Neuronal stem cell (in vitro differentiated cells): ENCODE measurements at regions not wholly inside any gene's neighbourhood (a gene's known extent, or its start where the extent isn't known, plus 50 kb on each side); places are given as distances from the start of the nearest gene placed in this dataset.

Experiments
- DNase-seq: peaks from one replicate; pipeline ENCODE4 v3.0.0-alpha.2; 2013; ENCODE audit warnings: low spot score
- H2AFZ ChIP-seq: one replicate; pipeline ENCODE4 v1.6.1; 2013; ENCODE audit warnings: mild to moderate bottlenecking, low read length, inconsistent platforms
- H2AK5ac ChIP-seq: 2 replicates; pipeline ENCODE4 v1.6.1; 2013; ENCODE audit warnings: low read depth, mild to moderate bottlenecking, inconsistent platforms, low read length, moderate library complexity, mixed read lengths
- H2BK120ac ChIP-seq: 2 replicates; pipeline ENCODE4 v1.6.1; 2013; ENCODE audit warnings: low read depth, mild to moderate bottlenecking, inconsistent platforms, low read length, moderate library complexity, mixed read lengths
- H2BK12ac ChIP-seq: one replicate; pipeline ENCODE4 v1.6.1; 2013; ENCODE audit warnings: low read length, inconsistent platforms
- H2BK15ac ChIP-seq: 2 replicates; pipeline ENCODE4 v1.6.1; 2013; ENCODE audit warnings: mild to moderate bottlenecking, low read length, inconsistent platforms, mixed read lengths
- H2BK5ac ChIP-seq: one replicate; pipeline ENCODE4 v1.6.1; 2013; ENCODE audit warnings: inconsistent platforms, mild to moderate bottlenecking, low read length, moderate library complexity
- H3K14ac ChIP-seq: one replicate; pipeline ENCODE4 v1.6.1; 2013; ENCODE audit warnings: low read length, inconsistent platforms
- H3K18ac ChIP-seq: 2 replicates; pipeline ENCODE4 v1.6.1; 2013; ENCODE audit warnings: low read length, inconsistent platforms
- H3K23ac ChIP-seq: 2 replicates; pipeline ENCODE4 v1.6.1; 2013; ENCODE audit warnings: low read depth, mild to moderate bottlenecking, mixed read lengths, low read length, inconsistent platforms; ENCODE audit not compliant: poor library complexity
- H3K27ac ChIP-seq: replicated peaks from 3 replicates; pipeline ENCODE4 v1.5.1; 2013; ENCODE audit warnings: low read length, inconsistent platforms
- H3K27me3 ChIP-seq, 3 experiments: 2 replicates each; pipeline ENCODE4 v1.6.1; 2013; ENCODE audit warnings: low read length in 3 of 3, mild to moderate bottlenecking in 2 of 3, inconsistent platforms in 1 of 3, low read depth in 1 of 3, mixed read lengths in 1 of 3, moderate library complexity in 1 of 3; ENCODE audit not compliant: control insufficient read depth in 3 of 3, insufficient read depth in 3 of 3
- H3K36me3 ChIP-seq, 2 donors: replicated peaks in 1 of 2; 2 replicates each; pipeline ENCODE4 v1.6.1; 2013; ENCODE audit warnings: low read length in 2 of 2; ENCODE audit not compliant: control insufficient read depth in 2 of 2, insufficient read depth in 2 of 2
- H3K4ac ChIP-seq: 2 replicates; pipeline ENCODE4 v1.6.1; 2013; ENCODE audit warnings: inconsistent platforms, mild to moderate bottlenecking, low read length, moderate library complexity
- H3K4me1 ChIP-seq, 2 donors: 1 replicate in 1 of 2; 2 replicates in 1 of 2; pipeline ENCODE4 v1.6.1; 2013; ENCODE audit warnings: low read length in 2 of 2, low read depth in 1 of 2; ENCODE audit not compliant: control insufficient read depth in 2 of 2, insufficient read depth in 1 of 2
- H3K4me2 ChIP-seq: one replicate; pipeline ENCODE4 v1.6.1; 2013; ENCODE audit warnings: mild to moderate bottlenecking, low read length, inconsistent platforms; ENCODE audit not compliant: insufficient read depth, poor library complexity, severe bottlenecking
- H3K4me3 ChIP-seq, 2 donors: 2 replicates each; pipeline ENCODE4 v1.5.1; 2013; ENCODE audit warnings: low read length in 2 of 2, mild to moderate bottlenecking in 2 of 2, inconsistent platforms in 1 of 2, moderate library complexity in 1 of 2
- H3K79me1 ChIP-seq: one replicate; pipeline ENCODE4 v1.6.1; 2013; ENCODE audit warnings: low read depth, mild to moderate bottlenecking, inconsistent platforms, low read length, moderate library complexity
- H3K9ac ChIP-seq: one replicate; pipeline ENCODE4 v1.6.1; 2013; ENCODE audit warnings: mild to moderate bottlenecking, low read depth, low read length, inconsistent platforms; ENCODE audit not compliant: poor library complexity
- H3K9me3 ChIP-seq, 2 donors: replicated peaks in 1 of 2; 2 replicates each; pipeline versions ENCODE3 to v1.6.1; 2013; ENCODE audit warnings: low read length in 2 of 2, mild to moderate bottlenecking in 2 of 2, inconsistent platforms in 1 of 2, low read depth in 1 of 2, mixed read lengths in 1 of 2, moderate library complexity in 1 of 2; ENCODE audit not compliant: control insufficient read depth in 2 of 2, insufficient read depth in 1 of 2
- H4K8ac ChIP-seq: one replicate; pipeline ENCODE4 v1.6.1; 2013; ENCODE audit warnings: low read depth, mild to moderate bottlenecking, inconsistent platforms, low read length, moderate library complexity
- H4K91ac ChIP-seq: one replicate; pipeline ENCODE4 v1.6.1; 2013; ENCODE audit warnings: low read length, low read depth, mild to moderate bottlenecking, inconsistent platforms; ENCODE audit not compliant: poor library complexity
- WGBS, 2 donors: extraction: QIAGEN DNeasy Blood & Tissue Kit; methylation state at CpG; one replicate each; pipeline ENCODE4 v1.1.7; 2013; ENCODE audit warnings: missing lambda C conversion rate in 2 of 2, mixed read lengths in 1 of 2; ENCODE audit not compliant: insufficient read length in 2 of 2, insufficient replicate concordance in 1 of 2; ENCODE audit errors: extremely low coverage in 2 of 2; 5-methylcytosine and 5-hydroxymethylcytosine counted together

DNA sequence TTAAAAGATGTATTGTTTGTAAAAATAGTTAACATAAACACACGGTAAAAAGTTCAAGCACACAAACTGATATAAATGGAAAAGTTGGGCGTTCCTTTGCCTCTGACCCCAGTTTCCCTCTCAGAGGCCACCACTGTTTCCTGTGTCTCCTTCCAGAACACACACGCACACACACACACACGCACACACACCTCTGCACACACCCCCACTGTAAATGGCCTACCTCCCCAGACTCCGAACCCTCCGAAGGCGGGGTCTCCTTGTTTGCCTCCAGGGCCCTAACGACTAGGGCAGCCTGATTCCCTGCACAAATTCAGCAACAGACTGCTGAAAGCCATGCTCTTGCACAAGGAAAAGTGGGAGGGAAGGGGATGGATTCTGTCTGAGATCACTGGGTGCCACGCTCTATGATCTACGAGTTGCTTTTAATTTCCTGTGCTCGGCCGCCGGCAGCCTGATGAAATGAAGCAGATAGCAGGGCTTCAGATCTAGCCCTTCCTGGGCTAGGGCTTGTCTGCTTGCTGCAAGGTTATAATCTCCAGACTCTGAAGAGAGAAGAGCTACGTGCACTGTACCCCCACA, 184.0 kb upstream of the IL12B start:
- H3K27ac ChIP-seq, result no peak overlapping the region
- H3K4me1 ChIP-seq, result peaks cover 0 to 6% of the 10 kb centered on the region in 2 donors
- H2BK120ac ChIP-seq, result no peak overlapping the region
- H3K9ac ChIP-seq, result no peak overlapping the region
- H3K18ac ChIP-seq, result no peak overlapping the region
- H2BK5ac ChIP-seq, result no peak overlapping the region
- no peak overlapping the region for H3K4ac ChIP-seq
- H3K9me3 ChIP-seq, result no peaks in the 10 kb centered on the region
- H4K8ac ChIP-seq, result no peak overlapping the region
- no CpG with 5 or more reads among the region's 14 CpGs for WGBS, 2 donors
- H3K79me1 ChIP-seq, result no peaks in the 10 kb centered on the region
- DNase-seq, result no peak
- no peak overlapping the region for H3K4me2 ChIP-seq
- no peaks in the 10 kb centered on the region for H3K36me3 ChIP-seq
- no peak overlapping the region for H2BK12ac ChIP-seq
- H2BK15ac ChIP-seq, result no peak overlapping the region
- no peak overlapping the region for H3K23ac ChIP-seq
- H2AFZ ChIP-seq, result no peak overlapping the region
- H3K4me3 ChIP-seq, result no peak overlapping the region
- no peak overlapping the region for H2AK5ac ChIP-seq
- H3K27me3 ChIP-seq, result no peaks in the 10 kb centered on the region
- H4K91ac ChIP-seq, result no peak overlapping the region
- no peak overlapping the region for H3K14ac ChIP-seq

DNA sequence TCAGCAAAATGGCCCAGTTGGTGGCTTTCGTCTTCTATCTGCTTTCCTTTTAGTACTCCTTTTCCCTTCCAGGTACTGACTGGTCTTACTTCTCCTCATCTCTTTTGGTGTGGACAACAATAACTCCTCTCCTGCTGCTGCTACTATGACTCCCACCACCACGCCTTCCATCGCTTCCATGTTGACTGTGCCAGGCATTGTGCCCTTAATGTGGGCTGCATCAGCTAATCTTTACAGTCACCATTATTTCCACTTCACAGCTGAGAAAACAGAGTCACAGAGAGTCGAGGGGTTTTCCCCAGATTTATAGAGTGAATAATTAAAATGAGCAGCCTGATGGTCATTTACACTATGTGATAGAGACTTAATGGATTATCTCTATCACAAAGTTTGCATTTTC, 184.9 kb upstream of the IL12B start:
- Histone ChIP-seq H2AK5ac (no peak overlapping the region), H2BK120ac (no peak overlapping the region), H3K79me1 (no peaks in the 10 kb centered on the region), H3K27ac (no peak overlapping the region), H3K9ac (no peak overlapping the region), H3K4me3 (no peak overlapping the region), H3K9me3 (no peaks in the 10 kb centered on the region), H4K91ac (no peak overlapping the region), H4K8ac (no peak overlapping the region), H3K4ac (no peak overlapping the region), H2AFZ (no peak overlapping the region), H3K4me2 (no peak overlapping the region), H2BK15ac (no peak overlapping the region), H3K14ac (no peak overlapping the region), H2BK12ac (no peak overlapping the region), H3K36me3 (no peaks in the 10 kb centered on the region), H3K18ac (no peak overlapping the region), H3K4me1 (peaks cover 0 to 4% of the 10 kb centered on the region in 2 donors), H3K23ac (no peak overlapping the region), H2BK5ac (no peak overlapping the region), H3K27me3 (no peaks in the 10 kb centered on the region)
- WGBS, 2 donors, result no CpG with 5 or more reads among the region's 4 CpGs
- no peak for DNase-seq

DNA sequence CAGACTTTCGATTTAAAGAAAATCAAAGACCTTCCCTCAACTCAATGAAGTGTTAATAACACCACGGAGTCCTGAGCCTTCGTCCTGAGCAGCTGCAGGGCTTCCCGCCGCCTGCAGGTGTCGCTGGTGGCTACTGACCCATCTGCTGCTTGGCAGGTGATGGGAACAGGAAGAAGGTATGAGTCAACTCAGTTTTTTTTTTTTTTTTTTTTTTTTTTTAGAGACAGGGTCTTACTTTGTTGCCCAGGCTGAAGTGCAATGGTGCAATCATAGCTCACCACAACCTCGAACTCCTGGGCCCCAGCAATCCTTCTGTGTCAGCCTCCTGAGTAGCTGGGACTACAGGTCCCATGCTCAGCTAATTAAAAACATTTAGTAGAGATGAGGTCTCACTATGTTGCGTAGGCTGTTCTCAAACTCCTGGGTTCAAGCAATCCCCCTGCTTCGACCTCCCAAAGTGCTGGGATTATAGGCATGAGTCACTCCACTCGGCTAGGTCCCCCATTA, 185.7 kb upstream of the IL12B start:
- H3K14ac ChIP-seq, result no peak overlapping the region
- H3K4me3 ChIP-seq, result no peak overlapping the region
- no peak overlapping the region for H2BK120ac ChIP-seq
- H3K4ac ChIP-seq, result no peak overlapping the region
- no peak overlapping the region for H4K8ac ChIP-seq
- H2AFZ ChIP-seq, result no peak overlapping the region
- H3K18ac ChIP-seq, result no peak overlapping the region
- H3K4me2 ChIP-seq, result no peak overlapping the region
- H3K9me3 ChIP-seq, result no peaks in the 10 kb centered on the region
- no peaks in the 10 kb centered on the region for H3K36me3 ChIP-seq
- H2BK5ac ChIP-seq, result no peak overlapping the region
- no peak overlapping the region for H2BK12ac ChIP-seq
- H4K91ac ChIP-seq, result no peak overlapping the region
- no peak overlapping the region for H2BK15ac ChIP-seq
- no peaks in the 10 kb centered on the region for H3K79me1 ChIP-seq
- no peak overlapping the region for H3K9ac ChIP-seq
- H3K4me1 ChIP-seq, result no peaks in the 10 kb centered on the region
- no peaks in the 10 kb centered on the region for H3K27me3 ChIP-seq
- H3K27ac ChIP-seq, result no peak overlapping the region
- no peak overlapping the region for H2AK5ac ChIP-seq
- WGBS, 2 donors, result no CpG with 5 or more reads among the region's 10 CpGs
- DNase-seq, result peak; percentile 59
- no peak overlapping the region for H3K23ac ChIP-seq

DNA sequence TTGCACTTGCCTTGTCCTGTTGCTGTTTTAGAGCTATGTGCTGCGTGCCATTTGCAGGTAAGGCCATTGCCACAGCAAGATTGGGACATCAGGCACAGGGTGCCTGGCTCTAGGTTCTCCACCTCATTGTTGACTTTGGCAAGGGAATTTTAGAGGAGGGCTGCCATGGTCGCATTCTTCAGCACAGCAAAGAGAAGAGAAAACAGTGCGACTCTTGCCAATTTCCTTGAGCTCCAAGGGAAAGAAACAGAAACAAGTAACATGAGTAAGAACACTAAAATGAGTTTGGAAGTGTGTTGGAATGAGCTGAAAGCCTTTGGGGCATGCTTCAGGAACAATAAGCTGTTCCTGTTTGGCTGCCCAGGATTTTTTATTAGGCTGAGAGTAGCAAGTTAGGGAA, 188.1 kb upstream of the IL12B start:
- H3K27me3 ChIP-seq, result no peaks in the 10 kb centered on the region
- WGBS, 2 donors, result no CpG with 5 or more reads among the region's 3 CpGs
- no peak overlapping the region for H3K4ac ChIP-seq
- H3K4me2 ChIP-seq, result no peak overlapping the region
- H4K8ac ChIP-seq, result no peak overlapping the region
- DNase-seq, result no peak
- no peak overlapping the region for H2AK5ac ChIP-seq
- no peaks in the 10 kb centered on the region for H3K9me3 ChIP-seq
- H3K36me3 ChIP-seq, result no peaks in the 10 kb centered on the region
- H3K9ac ChIP-seq, result no peak overlapping the region
- no peak overlapping the region for H2AFZ ChIP-seq
- no peak overlapping the region for H3K18ac ChIP-seq
- no peak overlapping the region for H2BK5ac ChIP-seq
- H4K91ac ChIP-seq, result no peak overlapping the region
- no peaks in the 10 kb centered on the region for H3K4me1 ChIP-seq
- no peak overlapping the region for H3K23ac ChIP-seq
- H2BK120ac ChIP-seq, result no peak overlapping the region
- no peak overlapping the region for H3K14ac ChIP-seq
- H3K27ac ChIP-seq, result no peak overlapping the region
- H2BK12ac ChIP-seq, result no peak overlapping the region
- no peak overlapping the region for H3K4me3 ChIP-seq
- no peak overlapping the region for H2BK15ac ChIP-seq
- no peaks in the 10 kb centered on the region for H3K79me1 ChIP-seq
